ENCODE measurements at regions not wholly inside any gene's neighbourhood (a gene's known extent, or its start where the extent isn't known, plus 50 kb on each side); places are given as distances from the start of the nearest gene placed in this dataset.

GRCh38 chr14:54300881-54301280, 95.9 kb upstream of the CDKN3 start:
- Mint-ChIP-seq H3K27me3 (peaks cover 18% of the 10 kb centered on the region), H3K9me3 (no peaks in the 10 kb centered on the region)

GRCh38 chr14:54301359-54301758, 95.4 kb upstream of the CDKN3 start:
- no peak overlapping the region for H3K27ac Mint-ChIP-seq
- peaks cover 17% of the 10 kb centered on the region for H3K27me3 Mint-ChIP-seq
- no peaks in the 10 kb centered on the region for H3K9me3 Mint-ChIP-seq
- no peak overlapping the region for H3K4me3 Mint-ChIP-seq
- no peaks in the 10 kb centered on the region for H3K36me3 Mint-ChIP-seq
- no peaks in the 10 kb centered on the region for H3K4me1 Mint-ChIP-seq

More at GRCh38 chr14:54300881-54301280, 95.9 kb upstream of the CDKN3 start:
- no peak overlapping the region for H3K4me3 Mint-ChIP-seq
- H3K36me3 Mint-ChIP-seq: no peaks in the 10 kb centered on the region
- no peak overlapping the region for H3K27ac Mint-ChIP-seq
- no peaks in the 10 kb centered on the region for H3K4me1 Mint-ChIP-seq

- peaks cover 5% of the 10 kb centered on the region for H3K27me3 Mint-ChIP-seq
Measured at GRCh38 chr14:54306806-54307205, 90.0 kb upstream of the CDKN3 start.

GRCh38 chr14:54309615-54310014, 87.2 kb upstream of the CDKN3 start:
- no peaks in the 10 kb centered on the region for H3K9me3 Mint-ChIP-seq
- peaks cover 8% of the 10 kb centered on the region for H3K27me3 Mint-ChIP-seq
- no peak overlapping the region for H3K4me3 Mint-ChIP-seq
- no peak overlapping the region for H3K27ac Mint-ChIP-seq
- H3K36me3 Mint-ChIP-seq: no peaks in the 10 kb centered on the region
- H3K4me1 Mint-ChIP-seq: no peaks in the 10 kb centered on the region

More at GRCh38 chr14:54306806-54307205, 90.0 kb upstream of the CDKN3 start:
- Mint-ChIP-seq H3K27ac (no peak overlapping the region), H3K36me3 (no peaks in the 10 kb centered on the region), H3K9me3 (no peaks in the 10 kb centered on the region), H3K4me3 (no peak overlapping the region), H3K4me1 (no peaks in the 10 kb centered on the region)

- Mint-ChIP-seq H3K4me1 (no peaks in the 10 kb centered on the region), H3K36me3 (no peaks in the 10 kb centered on the region), H3K27me3 (peaks cover 7% of the 10 kb centered on the region), H3K4me3 (no peak overlapping the region), H3K9me3 (no peaks in the 10 kb centered on the region), H3K27ac (no peak overlapping the region)
Measured at GRCh38 chr14:54310151-54310850, 86.5 kb upstream of the CDKN3 start.

GRCh38 chr14:54310851-54311228, 86.0 kb upstream of the CDKN3 start:
- Mint-ChIP-seq H3K4me3 (no peak overlapping the region), H3K27ac (no peak overlapping the region), H3K9me3 (no peaks in the 10 kb centered on the region), H3K4me1 (no peaks in the 10 kb centered on the region), H3K27me3 (peaks cover 8% of the 10 kb centered on the region), H3K36me3 (no peaks in the 10 kb centered on the region)

- Mint-ChIP-seq H3K36me3 (no peaks in the 10 kb centered on the region), H3K9me3 (no peaks in the 10 kb centered on the region), H3K27ac (no peak overlapping the region), H3K4me1 (no peaks in the 10 kb centered on the region), H3K4me3 (no peak overlapping the region), H3K27me3 (peaks cover 8% of the 10 kb centered on the region)
Measured at GRCh38 chr14:54312166-54312801, 84.5 kb upstream of the CDKN3 start.

GRCh38 chr14:54314365-54315104, 82.3 kb upstream of the CDKN3 start:
- Mint-ChIP-seq H3K27ac (no peak overlapping the region), H3K36me3 (no peaks in the 10 kb centered on the region), H3K4me3 (no peak overlapping the region), H3K27me3 (peaks cover 8% of the 10 kb centered on the region), H3K4me1 (no peaks in the 10 kb centered on the region), H3K9me3 (no peaks in the 10 kb centered on the region)

GRCh38 chr14:54316652-54317051, 80.2 kb upstream of the CDKN3 start:
- no peaks in the 10 kb centered on the region for H3K36me3 Mint-ChIP-seq
- no peak overlapping the region for H3K27ac Mint-ChIP-seq
- H3K9me3 Mint-ChIP-seq: no peaks in the 10 kb centered on the region
- H3K4me3 Mint-ChIP-seq: no peak overlapping the region
- H3K27me3 Mint-ChIP-seq: peaks cover 7% of the 10 kb centered on the region
- no peaks in the 10 kb centered on the region for H3K4me1 Mint-ChIP-seq

GRCh38 chr14:54317391-54317790, 79.4 kb upstream of the CDKN3 start:
- H3K36me3 Mint-ChIP-seq: no peaks in the 10 kb centered on the region
- H3K27me3 Mint-ChIP-seq: peaks cover 4% of the 10 kb centered on the region
- H3K27ac Mint-ChIP-seq: no peak overlapping the region
- no peaks in the 10 kb centered on the region for H3K9me3 Mint-ChIP-seq
- no peak overlapping the region for H3K4me3 Mint-ChIP-seq
- H3K4me1 Mint-ChIP-seq: no peaks in the 10 kb centered on the region

GRCh38 chr14:54322246-54322645, 74.6 kb upstream of the CDKN3 start:
- no peaks in the 10 kb centered on the region for H3K4me1 Mint-ChIP-seq
- H3K4me3 Mint-ChIP-seq: no peak overlapping the region
- no peaks in the 10 kb centered on the region for H3K36me3 Mint-ChIP-seq
- no peak overlapping the region for H3K27ac Mint-ChIP-seq
- H3K9me3 Mint-ChIP-seq: no peaks in the 10 kb centered on the region
- peaks cover 5% of the 10 kb centered on the region for H3K27me3 Mint-ChIP-seq

GRCh38 chr14:54322701-54323337, 74.0 kb upstream of the CDKN3 start:
- Mint-ChIP-seq H3K4me1 (no peaks in the 10 kb centered on the region), H3K4me3 (no peak overlapping the region), H3K36me3 (no peaks in the 10 kb centered on the region), H3K27ac (no peak overlapping the region), H3K9me3 (no peaks in the 10 kb centered on the region), H3K27me3 (peaks cover 5% of the 10 kb centered on the region)

GRCh38 chr14:54325766-54326165, 71.0 kb upstream of the CDKN3 start:
- Mint-ChIP-seq H3K4me3 (no peak overlapping the region), H3K36me3 (no peaks in the 10 kb centered on the region), H3K27ac (no peak overlapping the region), H3K4me1 (no peaks in the 10 kb centered on the region), H3K27me3 (peaks cover 5% of the 10 kb centered on the region), H3K9me3 (no peaks in the 10 kb centered on the region)

- Mint-ChIP-seq H3K27me3 (peaks cover 8% of the 10 kb centered on the region), H3K27ac (no peak overlapping the region)
Measured at GRCh38 chr14:54329082-54329695, 67.6 kb upstream of the CDKN3 start.

GRCh38 chr14:54330876-54331275, 65.9 kb upstream of the CDKN3 start:
- Mint-ChIP-seq H3K9me3 (no peaks in the 10 kb centered on the region), H3K36me3 (no peaks in the 10 kb centered on the region), H3K27me3 (peaks cover 8% of the 10 kb centered on the region), H3K4me1 (no peaks in the 10 kb centered on the region), H3K4me3 (no peak overlapping the region), H3K27ac (no peak overlapping the region)

More at GRCh38 chr14:54329082-54329695, 67.6 kb upstream of the CDKN3 start:
- H3K4me1 Mint-ChIP-seq: no peaks in the 10 kb centered on the region
- H3K9me3 Mint-ChIP-seq: no peaks in the 10 kb centered on the region
- no peak overlapping the region for H3K4me3 Mint-ChIP-seq
- H3K36me3 Mint-ChIP-seq: no peaks in the 10 kb centered on the region

Data from activated naive CD4-positive, alpha-beta T cell treated with anti-CD3 and anti-CD28 coated beads, Interleukin-2, amount 50 U/mL, for 24 hours (primary cell).